K562 (cell line): ENCODE measurements at regions not wholly inside any gene's neighbourhood (a gene's known extent, or its start where the extent isn't known, plus 50 kb on each side); places are given as distances from the start of the nearest gene placed in this dataset.
A peak's percentile ranks its signal among the peaks of the same experiment; 100 is the strongest.

Source experiments
- ATAC-seq: fragments of 200-7000 bp; cut with Tn5 transposase; 3 replicates; pipeline ENCODE4 v1.9.1; 2020; ENCODE audit warnings: moderate library complexity
- BruUV-seq: library from RNA; stranded (reverse); fragments of 400-500 nt; replicated peaks from 2 replicates; lab custom pipeline; 2021; lab: Mats Ljungman, UMichigan
- CTCF ChIA-PET: fragments of 300-600 bp; formaldehyde crosslinking; extraction: SDS; loops from one replicate; lab custom pipeline; 2021; ENCODE audit warnings: low intra/inter-chr PET ratio; lab: Yijun Ruan, JAX
- POLR2A ChIA-PET: fragments of 300-600, 350-650 bp; sonication (Branson Sonifier 250); formaldehyde crosslinking; extraction: SDS; loops from one replicate; lab custom pipeline; 2021; ENCODE audit warnings: antibody characterized with exemption, inconsistent platforms; lab: Yijun Ruan, JAX
- DNase-seq, 4 experiments: peaks; one replicate each; pipeline versions ENCODE4 v3.0.0 to v3.0.0-alpha.2; 2011 to 2018; ENCODE audit warnings: low spot score in 3 of 4, mixed read lengths in 3 of 4; ENCODE audit errors: extremely low read depth in 1 of 4
- FAIRE-seq: peaks from 2 replicates; lab custom pipeline; 2011; peaks lifted over from hg19 to GRCh38; lab: Jason Lieb, UNC
- H2AFZ ChIP-seq: 2 replicates; pipeline ENCODE4 v1.6.0; 2011; ENCODE audit warnings: low read depth, low read length, control low read depth, inconsistent platforms
- H3K27ac ChIP-seq: fragments of 200-600 bp; 3 replicates; pipeline ENCODE4 v1.8.0; 2011; ENCODE audit warnings: low read depth, mild to moderate bottlenecking, control low read depth, inconsistent platforms, low read length, moderate library complexity, mixed read lengths; ENCODE audit errors: extremely low read depth
- H3K27me3 ChIP-seq, 2 experiments: fragments of 300-600 bp in 1 of 2; 2 replicates in 1 of 2; 3 replicates in 1 of 2; pipeline versions ENCODE4 v1.6.0 to v1.8.0; 2011; ENCODE audit warnings: inconsistent platforms in 2 of 2, low read length in 2 of 2, mild to moderate bottlenecking in 1 of 2, mixed read lengths in 1 of 2, moderate library complexity in 1 of 2; ENCODE audit not compliant: control insufficient read depth in 2 of 2, insufficient read depth in 2 of 2
- H3K36me3 ChIP-seq: fragments of 300-600 bp; 3 replicates; pipeline ENCODE4 v1.8.0; 2011; ENCODE audit warnings: mild to moderate bottlenecking, low read length, inconsistent platforms; ENCODE audit not compliant: control insufficient read depth, insufficient read depth
- H3K4me1 ChIP-seq, 2 experiments: fragments of 200-600 bp in 1 of 2; replicated peaks in 1 of 2; 2 replicates in 1 of 2; 3 replicates in 1 of 2; pipeline versions ENCODE4 v1.5.1 to v1.8.0; 2011; ENCODE audit warnings: inconsistent platforms in 2 of 2, low read length in 2 of 2, mild to moderate bottlenecking in 1 of 2, mixed read lengths in 1 of 2, moderate library complexity in 1 of 2; ENCODE audit not compliant: control insufficient read depth in 2 of 2, insufficient read depth in 2 of 2
- H3K4me2 ChIP-seq: 2 replicates; pipeline ENCODE4 v1.6.1; 2011; ENCODE audit warnings: low read length, control low read depth, inconsistent platforms, mixed read lengths; ENCODE audit not compliant: insufficient read depth
- H3K4me3 ChIP-seq: fragments of 200-600 bp; sonication (generic), shearing (Covaris generic); 2 replicates; pipeline ENCODE4 v1.5.1; 2016; ENCODE audit warnings: control low read depth, inconsistent platforms
- H3K79me2 ChIP-seq: fragments of 200-600 bp; 3 replicates; pipeline ENCODE4 v1.8.0; 2011; ENCODE audit warnings: low read length, inconsistent platforms; ENCODE audit not compliant: control insufficient read depth, insufficient read depth
- H3K9ac ChIP-seq, 2 experiments: 2 replicates each; pipeline versions ENCODE4 v1.6.0 to v1.6.1; 2011; ENCODE audit warnings: low read depth in 2 of 2, low read length in 2 of 2, control low read depth in 1 of 2, inconsistent platforms in 1 of 2, mild to moderate bottlenecking in 1 of 2, mixed read lengths in 1 of 2; ENCODE audit not compliant: insufficient read depth in 1 of 2
- H3K9me1 ChIP-seq: one replicate; pipeline ENCODE4 v1.6.0; 2011; ENCODE audit warnings: inconsistent platforms, mild to moderate bottlenecking, low read length, moderate library complexity; ENCODE audit not compliant: control insufficient read depth, insufficient read depth
- H3K9me3 ChIP-seq: replicated peaks from 2 replicates; pipeline ENCODE4 v1.5.1; 2011; ENCODE audit warnings: low read depth, low read length, inconsistent platforms; ENCODE audit not compliant: control insufficient read depth, insufficient read depth
- H4K20me1 ChIP-seq: replicated peaks from 2 replicates; pipeline ENCODE4 v1.6.1; 2011; ENCODE audit warnings: low read length, inconsistent platforms, mixed read lengths; ENCODE audit not compliant: control insufficient read depth, insufficient read depth
- CHCHD3 ChIP-seq: fragments of 250-450 bp; sonication (Bioruptor Pico); IDR thresholded peaks from 2 replicates; pipeline ENCODE4 v2.1.2; 2022; ENCODE audit warnings: mild to moderate bottlenecking
- MEIS2 ChIP-seq: fragments of 450-650 bp; IDR thresholded peaks from 2 replicates; pipeline ENCODE4 v1.6.1; 2014; ENCODE audit warnings: mild to moderate bottlenecking; ENCODE audit not compliant: partially characterized antibody
- NFE2 ChIP-seq: IDR thresholded peaks from 2 replicates; pipeline ENCODE4 v1.6.1; 2014; ENCODE audit warnings: antibody characterized with exemption, low read depth
- ZC3H4 ChIP-seq: sonication (generic); formaldehyde crosslinking; IDR thresholded peaks from 2 replicates; pipeline ENCODE4 v1.9.0; 2021; ENCODE audit warnings: missing genetic modification reagents, borderline replicate concordance
- ZNF354B ChIP-seq: fragments of 250-450 bp; sonication (Bioruptor Pico); IDR thresholded peaks from 2 replicates; pipeline ENCODE4 v1.4.0; 2020
- ZNF507 ChIP-seq: conservative IDR thresholded peaks from 2 replicates; pipeline ENCODE4 v1.6.1; 2017; ENCODE audit warnings: missing genetic modification characterization, missing compliant biosample characterization
- ZNF592 ChIP-seq: fragments of 450-650 bp; IDR thresholded peaks from 2 replicates; pipeline ENCODE4 v1.6.1; 2017; ENCODE audit warnings: antibody characterized with exemption, mild to moderate bottlenecking
- WGBS: fragments of 100-300 bp; shearing (Covaris generic); methylation state at CpG from one replicate; pipeline ENCODE4 v1.1.6; 2016; ENCODE audit warnings: low coverage, mixed read lengths; ENCODE audit not compliant: insufficient coverage; ENCODE audit errors: missing lambda C conversion rate; 5-methylcytosine and 5-hydroxymethylcytosine counted together
- in situ Hi-C: fragments of 300-500 bp; cut with MboI; formaldehyde crosslinking; loops from 4 replicates; pipeline ENCODE4 v1.15.0; 2018; ENCODE audit warnings: inconsistent platforms, mixed read lengths
- intact Hi-C: fragments of 100-400 bp; cut with micrococcal nuclease; formaldehyde crosslinking; loops from 2 replicates; pipeline ENCODE4 v1.14.2; 2022
- TF ChIP-seq, protein P1 (sequence below), 2 experiments: IDR thresholded peaks in 1 of 2; conservative IDR thresholded peaks in 1 of 2; 2 replicates each; pipeline ENCODE4 v1.6.1; 2016; ENCODE audit warnings: low read depth in 2 of 2, mild to moderate bottlenecking in 1 of 2, missing compliant biosample characterization in 1 of 2, missing genetic modification characterization in 1 of 2, moderate library complexity in 1 of 2

GRCh38 chrX:13200398-13200797 is 119.5 kb downstream of the ATXN3L start:
- WGBS: 11% methylated on average over 2 of the region's 2 CpGs
- H3K9me3 ChIP-seq: no peaks in the 10 kb centered on the region
- FAIRE-seq (no peak), DNase-seq (no peak), ATAC-seq (no peak)
- no peaks in the 10 kb centered on the region for H3K27me3 ChIP-seq
- TF ChIP-seq ZC3H4: no peak
- TF ChIP-seq, protein P1, sequence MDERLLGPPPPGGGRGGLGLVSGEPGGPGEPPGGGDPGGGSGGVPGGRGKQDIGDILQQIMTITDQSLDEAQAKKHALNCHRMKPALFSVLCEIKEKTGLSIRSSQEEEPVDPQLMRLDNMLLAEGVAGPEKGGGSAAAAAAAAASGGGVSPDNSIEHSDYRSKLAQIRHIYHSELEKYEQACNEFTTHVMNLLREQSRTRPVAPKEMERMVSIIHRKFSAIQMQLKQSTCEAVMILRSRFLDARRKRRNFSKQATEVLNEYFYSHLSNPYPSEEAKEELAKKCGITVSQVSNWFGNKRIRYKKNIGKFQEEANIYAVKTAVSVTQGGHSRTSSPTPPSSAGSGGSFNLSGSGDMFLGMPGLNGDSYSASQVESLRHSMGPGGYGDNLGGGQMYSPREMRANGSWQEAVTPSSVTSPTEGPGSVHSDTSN (CRISPR knock-in tag; IDR thresholded peaks at IDR 0.05; ENCODE audit: low read depth): no peak
- TF ChIP-seq, protein P1 (tag; conservative IDR thresholded peaks at IDR 0.05; ENCODE audit: low read depth): 0 out of 2 replicates have a peak, but pooled peaks have one; percentile 11
- TF ChIP-seq ZNF354B (CRISPR knock-in tag): peak; percentile 86
- TF ChIP-seq CHCHD3 (CRISPR knock-in tag): no peak
- TF ChIP-seq MEIS2: peak; percentile 26
- TF ChIP-seq ZNF507 (tag): peak; percentile 72
- peak; percentile 50 for TF ChIP-seq NFE2
- TF ChIP-seq ZNF592: no peak
- no peaks in the 10 kb centered on the region for H3K36me3 ChIP-seq
- H3K4me1 ChIP-seq: no peaks in the 10 kb centered on the region; a peak in 2 of 5 replicates
- H3K9me1 ChIP-seq: no peaks in the 10 kb centered on the region
- H3K9ac ChIP-seq: no peak overlapping the region
- H3K79me2 ChIP-seq: no peaks in the 10 kb centered on the region
- ChIA-PET CTCF (no interaction called here), POLR2A (no interaction called here)
- in situ Hi-C loops (no loop called here), intact Hi-C loops (no loop called here)
- H4K20me1 ChIP-seq: no peaks in the 10 kb centered on the region
- H3K4me3 ChIP-seq: no peak overlapping the region
- no peak overlapping the region for H2AFZ ChIP-seq
- no peak overlapping the region for H3K4me2 ChIP-seq
- no TSS peak for BruUV-seq
- no peak overlapping the region for H3K27ac ChIP-seq
